ENCODE measurements at regions not wholly inside any gene's neighbourhood (a gene's known extent, or its start where the extent isn't known, plus 50 kb on each side); places are given as distances from the start of the nearest gene placed in this dataset.

- TF ChIP-seq, protein P1, sequence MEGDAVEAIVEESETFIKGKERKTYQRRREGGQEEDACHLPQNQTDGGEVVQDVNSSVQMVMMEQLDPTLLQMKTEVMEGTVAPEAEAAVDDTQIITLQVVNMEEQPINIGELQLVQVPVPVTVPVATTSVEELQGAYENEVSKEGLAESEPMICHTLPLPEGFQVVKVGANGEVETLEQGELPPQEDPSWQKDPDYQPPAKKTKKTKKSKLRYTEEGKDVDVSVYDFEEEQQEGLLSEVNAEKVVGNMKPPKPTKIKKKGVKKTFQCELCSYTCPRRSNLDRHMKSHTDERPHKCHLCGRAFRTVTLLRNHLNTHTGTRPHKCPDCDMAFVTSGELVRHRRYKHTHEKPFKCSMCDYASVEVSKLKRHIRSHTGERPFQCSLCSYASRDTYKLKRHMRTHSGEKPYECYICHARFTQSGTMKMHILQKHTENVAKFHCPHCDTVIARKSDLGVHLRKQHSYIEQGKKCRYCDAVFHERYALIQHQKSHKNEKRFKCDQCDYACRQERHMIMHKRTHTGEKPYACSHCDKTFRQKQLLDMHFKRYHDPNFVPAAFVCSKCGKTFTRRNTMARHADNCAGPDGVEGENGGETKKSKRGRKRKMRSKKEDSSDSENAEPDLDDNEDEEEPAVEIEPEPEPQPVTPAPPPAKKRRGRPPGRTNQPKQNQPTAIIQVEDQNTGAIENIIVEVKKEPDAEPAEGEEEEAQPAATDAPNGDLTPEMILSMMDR (IDR thresholded peaks at IDR 0.05): no peak
- TF ChIP-seq POLR2A (IDR thresholded peaks at IDR 0.05): no peak
Observed at GRCh38 chr5:143582869-143583268, 179.4 kb upstream of the NR3C1 start.
